HCT116 (cell line): ENCODE measurements at regions not wholly inside any gene's neighbourhood (a gene's known extent, or its start where the extent isn't known, plus 50 kb on each side); places are given as distances from the start of the nearest gene placed in this dataset.

ENCODE experiments used
- CEBPB ChIP-seq: IDR thresholded peaks from 2 replicates; pipeline ENCODE4 v1.6.1; 2012; ENCODE audit warnings: low read depth
- EGR1 ChIP-seq: IDR thresholded peaks from 2 replicates; pipeline ENCODE4 v1.6.1; 2012; ENCODE audit warnings: low read depth
- EZH2 ChIP-seq: fragments of 200-600 bp; sonication (generic); IDR thresholded peaks from 2 replicates; pipeline ENCODE4 v1.6.1; 2017; ENCODE audit warnings: antibody characterized with exemption, mixed run types
- FOSL1 ChIP-seq: IDR thresholded peaks from 2 replicates; pipeline ENCODE4 v1.6.1; 2012; ENCODE audit warnings: low read depth
- MAX ChIP-seq: IDR thresholded peaks from 2 replicates; pipeline ENCODE4 v1.6.1; 2012
- POLR2A ChIP-seq: IDR thresholded peaks from 2 replicates; pipeline ENCODE4 v1.7.0; 2011; ENCODE audit warnings: borderline replicate concordance; ENCODE audit not compliant: insufficient read depth, insufficient read length; ENCODE audit errors: extremely low read depth
- POLR2AphosphoS5 ChIP-seq: IDR thresholded peaks from 2 replicates; pipeline ENCODE4 v1.6.1; 2011; ENCODE audit warnings: mild to moderate bottlenecking, low read depth, low read length, moderate library complexity
- SIN3A ChIP-seq: IDR thresholded peaks from 2 replicates; pipeline ENCODE4 v1.6.1; 2012; ENCODE audit warnings: low read depth
- SRF ChIP-seq: IDR thresholded peaks from 2 replicates; pipeline ENCODE4 v1.6.1; 2012; ENCODE audit warnings: low read depth
- TCF7L2 ChIP-seq: IDR thresholded peaks from 2 replicates; pipeline ENCODE4 v1.7.0; 2011; ENCODE audit warnings: borderline replicate concordance, inconsistent platforms; ENCODE audit not compliant: insufficient read depth, insufficient read length; ENCODE audit errors: extremely low read depth
- YY1 ChIP-seq: IDR thresholded peaks from 2 replicates; pipeline ENCODE4 v1.6.1; 2011; ENCODE audit warnings: low read length, low read depth, moderate library complexity, mild to moderate bottlenecking; ENCODE audit not compliant: insufficient replicate concordance; ENCODE audit errors: extremely low read depth
- ZNF274 ChIP-seq: fragments of 200-500 bp; sonication (Bioruptor generic); IDR thresholded peaks from 2 replicates; pipeline ENCODE4 v1.6.1; 2014; ENCODE audit warnings: mild to moderate bottlenecking, low read depth, low read length, inconsistent platforms
- TF ChIP-seq, protein P1 (sequence below), 3 experiments: fragments of 200-600 bp in 1 of 3; sonication (generic) in 1 of 3; IDR thresholded peaks in 2 of 3; conservative IDR thresholded peaks in 1 of 3; 2 replicates each; pipeline ENCODE4 v1.5.1; 2012 to 2017; ENCODE audit warnings: low read depth in 2 of 3, low read length in 2 of 3, antibody characterized with exemption in 1 of 3, borderline replicate concordance in 1 of 3, control low read depth in 1 of 3, mild to moderate bottlenecking in 1 of 3, mixed read lengths in 1 of 3, mixed run types in 1 of 3, moderate library complexity in 1 of 3; ENCODE audit not compliant: insufficient read depth in 1 of 3
- TF ChIP-seq, protein P2 (sequence below): IDR thresholded peaks from 2 replicates; pipeline ENCODE4 v1.6.1; 2012; ENCODE audit warnings: low read depth

- TF ChIP-seq YY1 (no peak), POLR2A (no peak), EZH2 (no peak), MAX (no peak), CEBPB (no peak), POLR2AphosphoS5 (no peak), TCF7L2 (no peak), SRF (no peak), ZNF274 (no peak), SIN3A (no peak), EGR1 (no peak), FOSL1 (no peak)
- TF ChIP-seq, protein P1, sequence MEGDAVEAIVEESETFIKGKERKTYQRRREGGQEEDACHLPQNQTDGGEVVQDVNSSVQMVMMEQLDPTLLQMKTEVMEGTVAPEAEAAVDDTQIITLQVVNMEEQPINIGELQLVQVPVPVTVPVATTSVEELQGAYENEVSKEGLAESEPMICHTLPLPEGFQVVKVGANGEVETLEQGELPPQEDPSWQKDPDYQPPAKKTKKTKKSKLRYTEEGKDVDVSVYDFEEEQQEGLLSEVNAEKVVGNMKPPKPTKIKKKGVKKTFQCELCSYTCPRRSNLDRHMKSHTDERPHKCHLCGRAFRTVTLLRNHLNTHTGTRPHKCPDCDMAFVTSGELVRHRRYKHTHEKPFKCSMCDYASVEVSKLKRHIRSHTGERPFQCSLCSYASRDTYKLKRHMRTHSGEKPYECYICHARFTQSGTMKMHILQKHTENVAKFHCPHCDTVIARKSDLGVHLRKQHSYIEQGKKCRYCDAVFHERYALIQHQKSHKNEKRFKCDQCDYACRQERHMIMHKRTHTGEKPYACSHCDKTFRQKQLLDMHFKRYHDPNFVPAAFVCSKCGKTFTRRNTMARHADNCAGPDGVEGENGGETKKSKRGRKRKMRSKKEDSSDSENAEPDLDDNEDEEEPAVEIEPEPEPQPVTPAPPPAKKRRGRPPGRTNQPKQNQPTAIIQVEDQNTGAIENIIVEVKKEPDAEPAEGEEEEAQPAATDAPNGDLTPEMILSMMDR (IDR thresholded peaks at IDR 0.05 in 2 of 3, conservative IDR thresholded peaks at IDR 0.05 in 1 of 3; ENCODE audit: borderline replicate concordance in 1 of 3, insufficient read depth in 1 of 3, low read depth in 2 of 3, low read length in 2 of 3) = no peak
- TF ChIP-seq, protein P2, sequence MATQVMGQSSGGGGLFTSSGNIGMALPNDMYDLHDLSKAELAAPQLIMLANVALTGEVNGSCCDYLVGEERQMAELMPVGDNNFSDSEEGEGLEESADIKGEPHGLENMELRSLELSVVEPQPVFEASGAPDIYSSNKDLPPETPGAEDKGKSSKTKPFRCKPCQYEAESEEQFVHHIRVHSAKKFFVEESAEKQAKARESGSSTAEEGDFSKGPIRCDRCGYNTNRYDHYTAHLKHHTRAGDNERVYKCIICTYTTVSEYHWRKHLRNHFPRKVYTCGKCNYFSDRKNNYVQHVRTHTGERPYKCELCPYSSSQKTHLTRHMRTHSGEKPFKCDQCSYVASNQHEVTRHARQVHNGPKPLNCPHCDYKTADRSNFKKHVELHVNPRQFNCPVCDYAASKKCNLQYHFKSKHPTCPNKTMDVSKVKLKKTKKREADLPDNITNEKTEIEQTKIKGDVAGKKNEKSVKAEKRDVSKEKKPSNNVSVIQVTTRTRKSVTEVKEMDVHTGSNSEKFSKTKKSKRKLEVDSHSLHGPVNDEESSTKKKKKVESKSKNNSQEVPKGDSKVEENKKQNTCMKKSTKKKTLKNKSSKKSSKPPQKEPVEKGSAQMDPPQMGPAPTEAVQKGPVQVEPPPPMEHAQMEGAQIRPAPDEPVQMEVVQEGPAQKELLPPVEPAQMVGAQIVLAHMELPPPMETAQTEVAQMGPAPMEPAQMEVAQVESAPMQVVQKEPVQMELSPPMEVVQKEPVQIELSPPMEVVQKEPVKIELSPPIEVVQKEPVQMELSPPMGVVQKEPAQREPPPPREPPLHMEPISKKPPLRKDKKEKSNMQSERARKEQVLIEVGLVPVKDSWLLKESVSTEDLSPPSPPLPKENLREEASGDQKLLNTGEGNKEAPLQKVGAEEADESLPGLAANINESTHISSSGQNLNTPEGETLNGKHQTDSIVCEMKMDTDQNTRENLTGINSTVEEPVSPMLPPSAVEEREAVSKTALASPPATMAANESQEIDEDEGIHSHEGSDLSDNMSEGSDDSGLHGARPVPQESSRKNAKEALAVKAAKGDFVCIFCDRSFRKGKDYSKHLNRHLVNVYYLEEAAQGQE = no peak
Observed at GRCh38 chr5:73292816-73293459, 119.9 kb downstream of the TMEM174 start.
